ENCODE measurements at regions not wholly inside any gene's neighbourhood (a gene's known extent, or its start where the extent isn't known, plus 50 kb on each side); places are given as distances from the start of the nearest gene placed in this dataset.

DNA sequence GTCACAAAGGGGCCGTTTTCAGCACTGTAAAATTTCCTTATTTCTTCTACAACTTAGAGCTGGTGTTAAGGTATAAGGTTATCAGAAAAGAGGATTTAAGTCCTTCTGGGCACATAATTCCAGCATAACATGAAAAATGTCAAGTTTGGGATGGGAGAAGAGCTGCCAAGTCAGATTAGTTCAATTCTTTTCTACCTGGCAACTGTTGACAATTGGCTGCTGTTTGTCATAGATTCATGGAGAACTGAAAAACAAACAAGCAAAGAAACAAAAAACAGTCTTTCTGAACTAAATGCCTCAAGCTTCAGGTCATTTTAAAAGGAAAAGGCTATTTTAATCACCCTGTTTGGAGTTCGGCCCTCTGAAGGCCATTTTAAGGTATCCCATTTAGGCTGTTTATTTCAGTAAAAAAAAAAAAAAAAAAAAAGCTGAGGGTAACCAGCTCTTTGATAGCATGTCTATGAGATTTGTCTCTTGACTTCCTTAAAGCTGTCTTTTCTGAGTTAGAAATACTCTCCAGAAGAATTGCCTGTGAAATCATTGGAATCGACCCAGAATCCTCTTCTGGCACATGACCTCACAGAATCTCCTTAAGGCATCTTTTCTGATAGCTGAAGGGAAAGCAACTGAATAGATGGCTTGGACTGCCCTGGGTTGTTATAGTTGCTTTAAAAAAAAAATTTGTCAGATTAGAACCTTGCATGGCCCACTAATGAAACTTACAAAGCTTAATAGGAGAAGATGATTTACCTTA is 173.3 kb downstream of the SEMA6D start:
- no peak for TF ChIP-seq EZH2 (IDR thresholded peaks at IDR 0.05; ENCODE audit: borderline replicate concordance, low read depth, low read length, severe bottlenecking)
- TF ChIP-seq, protein P1, sequence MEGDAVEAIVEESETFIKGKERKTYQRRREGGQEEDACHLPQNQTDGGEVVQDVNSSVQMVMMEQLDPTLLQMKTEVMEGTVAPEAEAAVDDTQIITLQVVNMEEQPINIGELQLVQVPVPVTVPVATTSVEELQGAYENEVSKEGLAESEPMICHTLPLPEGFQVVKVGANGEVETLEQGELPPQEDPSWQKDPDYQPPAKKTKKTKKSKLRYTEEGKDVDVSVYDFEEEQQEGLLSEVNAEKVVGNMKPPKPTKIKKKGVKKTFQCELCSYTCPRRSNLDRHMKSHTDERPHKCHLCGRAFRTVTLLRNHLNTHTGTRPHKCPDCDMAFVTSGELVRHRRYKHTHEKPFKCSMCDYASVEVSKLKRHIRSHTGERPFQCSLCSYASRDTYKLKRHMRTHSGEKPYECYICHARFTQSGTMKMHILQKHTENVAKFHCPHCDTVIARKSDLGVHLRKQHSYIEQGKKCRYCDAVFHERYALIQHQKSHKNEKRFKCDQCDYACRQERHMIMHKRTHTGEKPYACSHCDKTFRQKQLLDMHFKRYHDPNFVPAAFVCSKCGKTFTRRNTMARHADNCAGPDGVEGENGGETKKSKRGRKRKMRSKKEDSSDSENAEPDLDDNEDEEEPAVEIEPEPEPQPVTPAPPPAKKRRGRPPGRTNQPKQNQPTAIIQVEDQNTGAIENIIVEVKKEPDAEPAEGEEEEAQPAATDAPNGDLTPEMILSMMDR (IDR thresholded peaks at IDR 0.05; ENCODE audit: borderline replicate concordance, extremely low read depth, low read length, poor library complexity, severe bottlenecking) = no peak

Measured in DND-41 (cell line).